GM18867 (cell line): ENCODE measurements at regions not wholly inside any gene's neighbourhood (a gene's known extent, or its start where the extent isn't known, plus 50 kb on each side); places are given as distances from the start of the nearest gene placed in this dataset.

Source experiments
- ATAC-seq: cut with Tn5 transposase; IDR thresholded peaks from one replicate; pipeline ENCODE4 v1.9.1; 2021; ENCODE audit warnings: mild to moderate bottlenecking, moderate library complexity; ENCODE audit not compliant: unreplicated experiment

- no peak for ATAC-seq
Observed at GRCh38 chr9:11457825-11458790, 845.3 kb upstream of the PTPRD start.

GRCh38 chr9:11469745-11470144 lies 856.9 kb upstream of the PTPRD start:
- no peak for ATAC-seq

- no peak for ATAC-seq
Observed at GRCh38 chr9:11471321-11471720, 858.5 kb upstream of the PTPRD start.

- ATAC-seq: no peak
Observed at GRCh38 chr9:11500780-11501179, 888.0 kb upstream of the PTPRD start.

- ATAC-seq: no peak
Observed at GRCh38 chr9:11506980-11507379, 894.2 kb upstream of the PTPRD start.

- ATAC-seq: no peak
Observed at GRCh38 chr9:11537566-11537965, 924.8 kb upstream of the PTPRD start.

- ATAC-seq: no peak
Observed at GRCh38 chr9:11542781-11543180, 930.0 kb upstream of the PTPRD start.

GRCh38 chr9:11546231-11546630 lies 933.4 kb upstream of the PTPRD start:
- no peak for ATAC-seq

GRCh38 chr9:11549311-11549794 lies 936.6 kb upstream of the PTPRD start:
- ATAC-seq: no peak

- no peak for ATAC-seq
Observed at GRCh38 chr9:11551106-11551505, 938.3 kb upstream of the PTPRD start.

GRCh38 chr9:11558043-11558442 lies 945.2 kb upstream of the PTPRD start:
- no peak for ATAC-seq

- no peak for ATAC-seq
Observed at GRCh38 chr9:11559001-11559776, 946.4 kb upstream of the PTPRD start.

- no peak for ATAC-seq
Observed at GRCh38 chr9:11577522-11577921, 964.7 kb upstream of the PTPRD start.

- no peak for ATAC-seq
Observed at GRCh38 chr9:11595756-11596155, 983.0 kb upstream of the PTPRD start.

GRCh38 chr9:11618241-11618805 lies 1005.5 kb upstream of the PTPRD start:
- no peak for ATAC-seq

GRCh38 chr9:11632691-11633090 lies 1019.9 kb upstream of the PTPRD start:
- no peak for ATAC-seq

- no peak for ATAC-seq
Observed at GRCh38 chr9:11646831-11647230, 1034.0 kb upstream of the PTPRD start.

- ATAC-seq: no peak
Observed at GRCh38 chr9:11653867-11654266, 1039.3 kb upstream of the TYRP1 start.

- no peak for ATAC-seq
Observed at GRCh38 chr9:11663913-11664312, 1029.3 kb upstream of the TYRP1 start.

- no peak for ATAC-seq
Observed at GRCh38 chr9:11676821-11677220, 1016.4 kb upstream of the TYRP1 start.

- ATAC-seq: no peak
Observed at GRCh38 chr9:11686733-11687132, 1006.5 kb upstream of the TYRP1 start.
